GM08714 (cell line): ENCODE measurements at regions not wholly inside any gene's neighbourhood (a gene's known extent, or its start where the extent isn't known, plus 50 kb on each side); places are given as distances from the start of the nearest gene placed in this dataset.
"Not testable (repeated sequence)": the region's sequence is repeated elsewhere in the genome, so short reads cannot be mapped to it uniquely, and the experiment has no call there.

ENCODE experiments used
- H3K4me3 ChIP-seq: fragments of 200-500 bp; sonication (Bioruptor generic); 2 replicates; pipeline ENCODE4 v1.5.1; 2014; ENCODE audit warnings: mild to moderate bottlenecking, low read length, inconsistent platforms
- ZNF274 ChIP-seq: IDR thresholded peaks from 2 replicates; pipeline ENCODE4 v1.6.1; 2012; ENCODE audit warnings: mild to moderate bottlenecking, low read depth, low read length

GRCh38 chr4:1589098-1589497, 95.0 kb downstream of the FAM53A start:
- H3K4me3 ChIP-seq: no peak overlapping the region
- no peak for TF ChIP-seq ZNF274

GRCh38 chr4:1588306-1588705, 95.8 kb downstream of the FAM53A start:
- TF ChIP-seq ZNF274: no peak
- no peak overlapping the region for H3K4me3 ChIP-seq

- no peak for TF ChIP-seq ZNF274
- H3K4me3 ChIP-seq: no peak overlapping the region
Observed at GRCh38 chr4:1584498-1584897, 99.6 kb downstream of the FAM53A start.

GRCh38 chr4:1583859-1584258, 100.3 kb downstream of the FAM53A start:
- no peak for TF ChIP-seq ZNF274
- H3K4me3 ChIP-seq: no peak overlapping the region

- no peak overlapping the region for H3K4me3 ChIP-seq
- no peak for TF ChIP-seq ZNF274
Observed at GRCh38 chr4:1583051-1583785, 100.9 kb downstream of the FAM53A start.

GRCh38 chr4:1582227-1582626, 101.9 kb downstream of the FAM53A start:
- no peak overlapping the region for H3K4me3 ChIP-seq
- no peak for TF ChIP-seq ZNF274

GRCh38 chr4:1581164-1581894, 102.8 kb downstream of the FAM53A start:
- H3K4me3 ChIP-seq: not testable (repeated sequence)

GRCh38 chr4:1580692-1581012, 103.5 kb downstream of the FAM53A start:
- H3K4me3 ChIP-seq: not testable (repeated sequence)

GRCh38 chr4:1579901-1580691, 104.0 kb downstream of the FAM53A start:
- no peak for TF ChIP-seq ZNF274
- H3K4me3 ChIP-seq: peak overlapping the region; percentile 43; the same call in 1 of the 2 replicates

- peak overlapping the region; percentile 33; the same call in 1 of the 2 replicates for H3K4me3 ChIP-seq
- no peak for TF ChIP-seq ZNF274
Observed at GRCh38 chr4:1579001-1579900, 104.9 kb downstream of the FAM53A start.

- no peak for TF ChIP-seq ZNF274
- H3K4me3 ChIP-seq: no peak overlapping the region
Observed at GRCh38 chr4:1578251-1578773, 105.8 kb downstream of the FAM53A start.

GRCh38 chr4:1577822-1578217, 106.3 kb downstream of the FAM53A start:
- H3K4me3 ChIP-seq: no peak overlapping the region
- TF ChIP-seq ZNF274: no peak

- no peak for TF ChIP-seq ZNF274
Observed at GRCh38 chr4:1576961-1577821, 106.9 kb downstream of the FAM53A start.

More at GRCh38 chr4:1576961-1577821, 106.9 kb downstream of the FAM53A start:
- H3K4me3 ChIP-seq: no peak overlapping the region
